Mesenteric fat pad (tissue), 1 donor: ENCODE measurements at regions not wholly inside any gene's neighbourhood (a gene's known extent, or its start where the extent isn't known, plus 50 kb on each side); places are given as distances from the start of the nearest gene placed in this dataset.
"Not testable (repeated sequence)": the region's sequence is repeated elsewhere in the genome, so short reads cannot be mapped to it uniquely, and the experiment has no call there.

ENCODE experiments used
- DNase-seq: peaks from one replicate; pipeline ENCODE4 v3.0.0-alpha.2; 2020; ENCODE audit warnings: low spot score
- donor health status: DM: yes; HTN: yes; CAD: no.

DNA sequence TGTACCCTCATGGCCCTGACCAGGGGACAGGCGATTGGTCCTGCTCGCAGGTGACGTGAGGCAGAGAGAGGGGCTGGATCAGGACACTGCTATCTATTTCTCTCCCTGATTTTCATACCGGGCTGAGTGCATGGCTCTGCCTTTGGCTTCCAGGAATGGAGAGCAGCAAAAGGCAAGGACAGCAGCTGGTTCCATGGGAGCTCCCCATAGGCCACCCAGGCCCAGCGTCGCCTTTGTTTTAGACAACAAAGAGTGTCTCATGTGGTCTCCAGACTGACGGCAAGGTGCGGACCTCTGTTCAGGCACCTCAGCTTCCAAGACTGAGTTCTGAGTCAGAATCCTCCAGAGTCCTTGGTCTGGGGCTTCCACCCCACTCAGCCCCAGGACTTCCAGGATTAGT is 123.1 kb downstream of the VEGFA start:
- DNase-seq = no peak

DNA sequence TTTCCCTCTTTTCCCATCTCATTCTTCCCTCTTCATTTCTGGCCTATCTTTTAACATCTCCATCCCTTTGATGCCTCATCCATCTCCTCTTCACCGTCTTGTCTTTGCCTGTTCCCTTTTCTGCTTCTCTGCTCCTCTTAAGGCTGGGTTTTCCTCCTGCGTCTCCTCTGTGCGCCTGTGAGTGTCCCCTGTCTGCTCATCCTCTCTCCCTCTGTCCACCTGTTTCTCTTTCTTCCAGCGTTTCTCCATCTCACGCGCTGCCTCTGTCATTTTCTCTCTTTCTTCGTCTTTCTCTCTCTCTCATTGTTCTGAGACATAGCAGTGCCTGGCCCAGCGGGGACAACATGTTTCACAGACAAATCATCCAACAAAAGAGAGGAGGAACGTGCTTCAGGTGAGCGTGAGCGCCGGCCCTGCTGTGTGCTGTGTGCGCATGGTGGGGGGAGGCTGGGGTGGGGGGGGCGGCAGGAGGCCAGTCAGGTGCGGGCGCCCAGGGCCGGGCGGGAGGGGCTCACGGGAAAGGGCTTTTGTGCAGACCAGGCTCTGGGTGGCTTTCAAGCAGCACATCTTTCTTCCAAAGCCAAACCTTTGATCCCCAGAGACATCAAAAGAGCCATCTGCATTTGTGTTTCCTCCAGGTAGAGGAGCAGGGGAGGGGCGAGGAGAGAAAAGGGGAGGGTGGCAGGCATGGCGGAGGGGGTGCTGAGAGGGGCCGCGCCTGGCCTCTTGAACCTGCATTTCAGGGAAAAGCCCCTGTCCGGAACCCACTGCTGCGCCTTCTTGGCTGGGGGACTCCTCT is 121.3 kb downstream of the VEGFA start:
- DNase-seq = no peak

DNA sequence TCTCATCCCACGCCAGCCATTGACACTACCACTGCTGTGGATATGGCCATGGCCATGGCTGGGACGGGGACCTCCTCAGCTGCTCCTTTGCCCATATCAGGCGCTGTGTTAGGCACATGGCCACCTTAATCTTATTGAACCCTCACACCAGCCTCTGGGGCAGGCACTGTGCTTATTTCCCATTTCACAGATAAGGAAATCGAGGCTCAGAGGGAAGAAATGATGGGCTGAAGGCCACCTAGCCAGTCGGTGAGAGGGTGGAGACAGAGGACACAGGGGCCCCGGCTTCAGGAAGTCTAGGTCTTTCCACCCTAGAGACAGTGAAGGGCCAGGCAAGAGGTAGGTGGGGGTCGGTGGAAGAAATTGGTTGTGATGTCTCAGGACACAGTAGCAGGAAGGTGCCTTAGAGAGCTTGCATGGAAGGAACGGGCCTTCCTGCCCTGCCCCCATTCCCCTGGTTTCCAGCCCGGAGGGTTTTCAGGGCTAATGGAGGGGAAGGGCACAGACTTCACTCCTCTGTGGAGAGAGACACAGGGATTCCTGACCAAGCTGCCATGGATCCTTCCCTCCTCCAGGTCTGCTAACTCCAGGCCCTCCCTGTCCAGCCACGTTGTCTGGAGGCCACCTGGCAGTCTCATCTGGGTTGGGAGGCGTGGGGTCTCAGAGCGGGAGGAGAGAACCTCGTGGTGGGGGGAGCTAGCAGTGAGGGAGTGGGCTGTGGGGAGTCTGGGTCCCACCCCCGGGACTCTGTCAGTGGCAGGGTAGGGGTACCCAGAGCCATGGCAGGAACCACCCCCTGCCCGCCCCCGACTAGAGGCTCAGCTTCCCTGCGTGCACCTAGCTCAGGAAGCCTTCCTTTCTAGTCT is 120.4 kb downstream of the VEGFA start:
- no peak for DNase-seq

- no peak for DNase-seq
Measured at GRCh38 chr6:43887906-43888683, 118.1 kb downstream of the VEGFA start.

- DNase-seq = no peak
Measured at GRCh38 chr6:43887340-43887858, 117.4 kb downstream of the VEGFA start.

DNA sequence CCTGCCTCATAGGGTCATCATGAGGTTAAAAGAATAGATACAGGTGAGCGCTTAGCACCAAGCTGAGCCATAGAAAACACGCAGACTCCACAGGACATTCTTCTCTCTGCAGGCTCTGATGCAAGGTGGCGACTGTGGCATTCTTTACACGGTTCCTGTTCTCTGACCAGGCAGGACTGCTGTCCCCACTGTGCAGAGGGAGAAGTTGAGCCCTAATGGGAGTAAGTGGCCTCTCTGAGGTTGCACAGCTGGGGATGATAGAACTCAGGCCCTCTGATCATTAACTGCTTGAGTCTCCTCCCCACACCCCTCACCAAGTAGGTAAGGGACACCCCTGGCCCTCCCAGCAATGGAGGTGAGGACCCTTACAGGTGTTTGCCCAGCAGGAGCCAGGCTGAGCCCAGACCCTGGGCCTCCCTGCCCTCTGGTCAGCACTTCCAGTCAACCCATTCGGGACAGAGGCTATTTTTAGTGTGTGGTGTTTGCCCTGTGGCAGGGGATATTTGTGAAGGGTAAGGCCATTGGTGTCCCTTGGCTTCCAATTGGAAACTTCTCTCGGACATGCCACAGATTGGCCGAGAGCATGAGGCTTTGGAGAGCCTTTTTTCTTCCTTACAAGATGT is 116.8 kb downstream of the VEGFA start:
- DNase-seq = no peak

- DNase-seq = no peak
Measured at GRCh38 chr6:43886067-43886461, 116.1 kb downstream of the VEGFA start.

DNA sequence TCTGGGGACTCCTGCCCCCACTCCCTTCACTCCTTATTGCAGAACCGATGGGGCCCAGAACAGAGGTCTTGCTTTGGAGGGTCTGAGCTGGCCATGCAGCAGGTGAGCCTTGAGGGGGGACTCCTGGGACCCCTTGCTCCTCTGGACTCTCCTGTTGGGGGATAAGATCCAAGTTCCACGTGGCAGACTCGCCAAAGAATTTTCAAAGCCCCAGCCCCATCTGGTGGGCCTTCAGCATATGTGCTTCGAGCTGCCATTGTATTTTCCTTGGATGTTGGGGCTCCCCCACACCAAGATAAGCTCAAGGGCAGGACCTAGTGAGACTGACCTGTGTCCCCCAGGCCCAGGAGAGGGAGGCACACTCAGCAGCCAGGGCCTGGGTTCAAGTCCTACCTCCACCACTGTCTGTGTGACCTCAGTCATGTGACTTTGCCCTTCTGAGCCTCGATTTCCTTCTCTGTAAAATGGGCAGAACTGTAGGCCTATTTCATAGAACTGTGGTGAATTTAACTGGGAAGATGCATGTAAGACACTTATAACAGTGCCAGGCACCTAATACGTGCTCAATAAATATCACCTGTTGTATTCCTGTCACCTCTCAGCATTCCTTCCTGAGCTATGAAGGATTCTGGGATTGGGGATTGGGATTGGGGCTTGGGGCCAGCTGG is 115.5 kb downstream of the VEGFA start:
- DNase-seq = no peak

DNA sequence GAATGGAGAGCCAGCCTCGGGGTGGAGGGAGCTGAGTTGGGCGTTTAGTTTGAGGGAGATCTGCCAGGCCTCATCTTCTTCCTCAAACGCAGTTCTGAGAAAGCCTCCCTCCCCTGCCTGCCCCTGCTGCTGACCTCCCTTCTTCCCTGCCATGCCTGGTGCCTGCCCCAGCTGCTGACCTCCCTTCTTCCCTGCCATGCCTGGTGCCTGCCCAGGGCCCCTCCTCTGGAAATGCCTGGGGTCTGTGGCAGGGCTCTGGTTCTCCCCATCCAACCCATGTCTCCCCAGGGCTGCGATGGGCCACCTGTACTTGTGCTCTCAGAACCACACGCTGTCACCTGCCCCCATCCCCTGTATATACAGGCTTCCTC is 114.6 kb downstream of the VEGFA start:
- DNase-seq = no peak

DNA sequence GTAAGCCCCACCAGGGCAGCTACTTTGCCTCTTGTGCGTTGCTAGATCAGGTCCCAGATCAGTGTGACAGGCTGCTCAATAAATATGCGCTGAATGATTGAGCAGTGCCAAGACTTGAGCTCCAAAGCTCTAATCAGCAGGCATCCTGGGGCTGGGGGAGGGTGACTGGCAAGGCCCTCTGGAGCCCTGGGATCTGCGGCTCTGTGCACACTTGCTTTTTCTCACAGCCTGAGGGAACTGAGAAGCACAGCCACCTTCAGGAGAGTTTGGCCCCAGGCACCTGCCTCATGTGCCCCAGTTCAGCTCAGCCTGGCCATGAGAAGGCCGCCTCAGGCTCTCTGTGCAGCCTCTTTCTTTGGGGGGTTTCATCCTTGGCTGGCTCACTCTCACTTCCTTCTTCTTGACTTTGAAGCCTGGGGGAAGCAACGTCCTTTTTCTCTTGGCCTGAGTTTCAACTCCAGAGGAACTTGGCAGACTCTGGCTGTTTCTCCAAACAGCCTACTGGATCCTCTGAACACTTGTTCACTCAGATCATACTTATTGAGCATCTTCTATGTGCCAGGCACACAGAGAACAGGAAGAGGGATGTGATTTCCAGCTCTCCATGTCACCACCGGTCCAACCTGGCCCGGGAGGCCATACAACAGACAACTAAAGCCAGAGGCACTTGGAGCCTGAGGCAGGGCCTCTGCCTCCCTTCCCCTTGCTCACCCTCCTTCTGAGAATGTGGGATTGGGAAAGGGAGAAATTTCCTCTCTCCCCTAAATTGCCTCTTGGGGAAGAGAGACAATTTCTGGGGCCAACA is 114.0 kb downstream of the VEGFA start:
- no peak for DNase-seq

- not testable (repeated sequence) for DNase-seq
Measured at GRCh38 chr6:43882690-43883448, 112.9 kb downstream of the VEGFA start.

- no peak for DNase-seq
Measured at GRCh38 chr6:43880236-43881137, 110.5 kb downstream of the VEGFA start.

DNA sequence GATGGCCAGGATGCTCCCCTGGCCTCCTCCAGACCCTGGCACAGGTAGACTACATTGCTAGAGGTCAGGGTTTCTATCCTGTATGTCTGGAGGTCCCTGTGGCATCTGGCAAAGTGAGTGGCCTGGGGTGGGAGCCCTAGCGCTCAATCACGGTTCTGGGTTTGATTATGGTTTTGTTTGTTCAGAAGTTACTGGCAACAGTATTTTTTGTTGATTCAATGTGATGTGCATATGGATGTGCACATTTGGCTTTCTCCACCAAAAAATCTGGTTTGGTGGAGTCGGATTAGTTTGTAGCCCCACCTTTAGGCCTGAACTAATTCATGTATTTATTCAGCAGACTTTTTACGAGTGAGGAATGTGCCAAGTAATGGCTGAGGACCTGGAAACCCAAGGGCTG is 109.7 kb downstream of the VEGFA start:
- no peak for DNase-seq

DNA sequence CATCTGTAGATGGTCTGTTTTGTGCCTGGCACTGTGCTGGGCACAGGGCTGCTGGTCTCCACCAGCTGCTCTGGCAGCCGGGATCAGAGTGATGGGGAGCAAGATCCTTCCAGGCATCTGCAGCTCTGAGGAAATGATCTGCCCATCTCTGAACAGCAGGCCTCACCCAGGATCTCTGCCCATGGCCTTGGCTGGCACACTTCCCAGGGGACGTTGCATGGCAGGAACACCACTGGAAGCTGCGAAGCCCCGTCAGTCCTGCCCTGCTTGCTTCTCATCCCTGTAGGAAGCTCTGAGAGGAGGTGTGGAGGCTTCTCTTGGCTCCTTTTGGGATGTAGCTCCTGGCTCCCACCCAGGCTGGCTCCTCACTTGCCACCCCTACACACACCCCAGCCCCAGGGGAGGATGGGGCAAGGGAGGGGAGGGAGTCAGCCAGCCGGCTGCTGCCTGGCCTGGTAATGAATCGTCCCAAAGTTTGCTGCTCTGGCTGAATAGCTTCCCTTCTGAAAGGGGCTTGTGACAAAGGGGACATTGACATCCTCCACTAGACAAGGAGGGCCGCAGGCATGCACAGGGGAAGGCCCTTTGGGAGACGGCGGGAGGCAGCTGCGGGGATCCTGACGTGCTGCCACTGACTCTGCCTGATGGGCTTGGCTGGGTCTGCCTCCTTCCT is 108.9 kb downstream of the VEGFA start:
- no peak for DNase-seq

DNA sequence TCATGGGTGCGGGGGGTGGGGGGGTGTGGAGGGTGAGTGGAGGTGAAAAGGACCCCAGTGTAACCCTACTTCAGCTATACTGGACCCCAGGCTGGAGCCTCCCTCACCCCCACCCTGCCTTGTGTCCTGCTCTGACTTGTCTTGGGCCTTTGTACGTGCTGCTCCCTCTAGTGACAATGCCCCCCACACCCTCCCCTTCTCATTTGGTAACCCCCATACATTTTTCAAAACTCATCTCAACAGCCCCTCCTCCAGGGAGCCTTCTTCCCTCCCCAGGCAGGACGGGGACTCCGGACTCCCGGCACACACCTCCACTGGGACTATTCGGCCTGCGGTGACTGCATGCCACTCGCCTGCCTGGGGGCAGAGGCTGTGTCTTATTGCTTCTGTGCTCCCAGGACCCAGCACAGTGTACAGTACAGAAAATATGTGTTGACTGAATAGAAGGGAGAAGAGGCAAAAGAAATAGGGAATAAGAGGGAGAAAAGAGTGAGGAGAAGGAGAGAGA is 108.2 kb downstream of the VEGFA start:
- DNase-seq = no peak

- no peak for DNase-seq
Measured at GRCh38 chr6:43877463-43878126, 107.6 kb downstream of the VEGFA start.

GRCh38 chr6:43877036-43877435 is 107.0 kb downstream of the VEGFA start:
- DNase-seq = no peak
